NCI-H2029 treated with DMSO at 0.1 percent for 48 hours (cell line): ENCODE measurements at regions not wholly inside any gene's neighbourhood (a gene's known extent, or its start where the extent isn't known, plus 50 kb on each side); places are given as distances from the start of the nearest gene placed in this dataset.

Source experiments
- DNase-seq: peaks from one replicate; lab custom pipeline; 2025; lab: John Stamatoyannopoulos, UW

GRCh38 chr3:127136706-127137105 is 56.2 kb upstream of the PRR23E start:
- DNase-seq, result no peak

GRCh38 chr3:127137113-127137512 is 55.8 kb upstream of the PRR23E start:
- peak; percentile 19 for DNase-seq

- DNase-seq, result no peak
Measured at GRCh38 chr3:127137757-127138536, 55.0 kb upstream of the PRR23E start.

- DNase-seq, result no peak
Measured at GRCh38 chr3:127139601-127140500, 53.1 kb upstream of the PRR23E start.

GRCh38 chr3:127140501-127141460 is 52.1 kb upstream of the PRR23E start:
- no peak for DNase-seq

- DNase-seq, result peak; percentile 87
Measured at GRCh38 chr3:127141921-127142730, 50.8 kb upstream of the PRR23E start.
